ENCODE measurements at regions not wholly inside any gene's neighbourhood (a gene's known extent, or its start where the extent isn't known, plus 50 kb on each side); places are given as distances from the start of the nearest gene placed in this dataset.

GRCh38 chr6:80623066-80623815 lies 516.8 kb downstream of the BCKDHB start:
- POLR2A ChIA-PET = no interaction called here
- Mint-ChIP-seq H3K27ac (no peak overlapping the region), H3K4me3 (no peak overlapping the region), H3K9me3 (peaks cover 47% of the 10 kb centered on the region), H3K36me3 (peaks cover 11% of the 10 kb centered on the region), H3K27me3 (ENCODE audit: low read depth) (no peaks in the 10 kb centered on the region), H3K4me1 (no peaks in the 10 kb centered on the region)
- ATAC-seq = no peak
- TF ChIP-seq ZNF138 (CRISPR knock-in tag; conservative IDR thresholded peaks at IDR 0.05) (no peak), KAT7 (CRISPR knock-in tag; IDR thresholded peaks at IDR 0.05; ENCODE audit: borderline replicate concordance) (no peak), ZSCAN18 (CRISPR knock-in tag; IDR thresholded peaks at IDR 0.05) (no peak), E2F1 (CRISPR knock-in tag; IDR thresholded peaks at IDR 0.05) (no peak), CTCF (IDR thresholded peaks at IDR 0.05) (no peak), ZNF396 (CRISPR knock-in tag; IDR thresholded peaks at IDR 0.05; ENCODE audit: borderline replicate concordance) (no peak), MYBL2 (CRISPR knock-in tag; IDR thresholded peaks at IDR 0.05) (no peak), JUN (CRISPR knock-in tag; IDR thresholded peaks at IDR 0.05) (no peak), FOXP1 (CRISPR knock-in tag; IDR thresholded peaks at IDR 0.05; ENCODE audit: borderline replicate concordance) (no peak), TEAD1 (CRISPR knock-in tag; IDR thresholded peaks at IDR 0.05) (no peak)
- no peak for DNase-seq (ENCODE audit: low spot score)
- CTCF ChIA-PET = no interaction called here

GRCh38 chr6:80622641-80623040 lies 516.2 kb downstream of the BCKDHB start:
- ChIA-PET POLR2A (no interaction called here), CTCF (no interaction called here)
- H3K36me3 Mint-ChIP-seq = peaks cover 11% of the 10 kb centered on the region
- no peak overlapping the region for H3K4me3 Mint-ChIP-seq
- H3K27ac Mint-ChIP-seq = no peak overlapping the region
- no peak for ATAC-seq
- H3K27me3 Mint-ChIP-seq (ENCODE audit: low read depth) = no peaks in the 10 kb centered on the region
- TF ChIP-seq ZNF138 (CRISPR knock-in tag; conservative IDR thresholded peaks at IDR 0.05) (no peak), PRRX2 (CRISPR knock-in tag; IDR thresholded peaks at IDR 0.05) (no peak), GABPB1 (CRISPR knock-in tag; IDR thresholded peaks at IDR 0.05) (no peak), IRF1 (CRISPR knock-in tag; IDR thresholded peaks at IDR 0.05) (no peak), AFF4 (CRISPR knock-in tag; IDR thresholded peaks at IDR 0.05; ENCODE audit: borderline replicate concordance) (no peak)
- DNase-seq (ENCODE audit: low spot score) = no peak
- H3K9me3 Mint-ChIP-seq = peaks cover 48% of the 10 kb centered on the region
- H3K4me1 Mint-ChIP-seq = no peaks in the 10 kb centered on the region

All from WTC11 (cell line).